GM21737 (cell line): ENCODE measurements at regions not wholly inside any gene's neighbourhood (a gene's known extent, or its start where the extent isn't known, plus 50 kb on each side); places are given as distances from the start of the nearest gene placed in this dataset.
"Not testable (repeated sequence)": the region's sequence is repeated elsewhere in the genome, so short reads cannot be mapped to it uniquely, and the experiment has no call there.

Source experiments
- ATAC-seq: cut with Tn5 transposase; IDR thresholded peaks from one replicate; pipeline ENCODE4 v1.9.1; 2021; ENCODE audit warnings: mild to moderate bottlenecking, moderate library complexity; ENCODE audit not compliant: unreplicated experiment

GRCh38 chr16:87041286-87041685, 275.9 kb downstream of the C16orf95 start:
- no peak for ATAC-seq

- ATAC-seq: no peak
These were observed 274.5 kb downstream of the C16orf95 start for GRCh38 chr16:87042551-87043230.

GRCh38 chr16:87043231-87044031, 273.8 kb downstream of the C16orf95 start:
- no peak for ATAC-seq

- ATAC-seq: no peak
These were observed 273.2 kb downstream of the C16orf95 start for GRCh38 chr16:87044032-87044382.

GRCh38 chr16:87044829-87045228, 272.4 kb downstream of the C16orf95 start:
- no peak for ATAC-seq

- ATAC-seq: no peak
These were observed 271.6 kb downstream of the C16orf95 start for GRCh38 chr16:87045466-87046216.

- ATAC-seq: no peak
These were observed 271.0 kb downstream of the C16orf95 start for GRCh38 chr16:87046235-87046634.

GRCh38 chr16:87047221-87048037, 269.8 kb downstream of the C16orf95 start:
- ATAC-seq: no peak

- no peak for ATAC-seq
These were observed 269.0 kb downstream of the C16orf95 start for GRCh38 chr16:87048038-87048729.

GRCh38 chr16:87048730-87049115, 268.5 kb downstream of the C16orf95 start:
- no peak for ATAC-seq

GRCh38 chr16:87049216-87049615, 268.0 kb downstream of the C16orf95 start:
- not testable (repeated sequence) for ATAC-seq

GRCh38 chr16:87050142-87050541, 267.1 kb downstream of the C16orf95 start:
- ATAC-seq: no peak

GRCh38 chr16:87051526-87052320, 265.5 kb downstream of the C16orf95 start:
- no peak for ATAC-seq

GRCh38 chr16:87052506-87052905, 264.7 kb downstream of the C16orf95 start:
- no peak for ATAC-seq

- ATAC-seq: no peak
These were observed 263.9 kb downstream of the C16orf95 start for GRCh38 chr16:87053016-87053982.

- no peak for ATAC-seq
These were observed 263.0 kb downstream of the C16orf95 start for GRCh38 chr16:87054154-87054553.

- no peak for ATAC-seq
These were observed 262.3 kb downstream of the C16orf95 start for GRCh38 chr16:87054856-87055255.

- ATAC-seq: no peak
These were observed 261.1 kb downstream of the C16orf95 start for GRCh38 chr16:87056083-87056482.
